Hindlimb muscle (tissue), 1 donor: ENCODE measurements at regions not wholly inside any gene's neighbourhood (a gene's known extent, or its start where the extent isn't known, plus 50 kb on each side); places are given as distances from the start of the nearest gene placed in this dataset.

Experiments
- DNase-seq: peaks from one replicate; pipeline ENCODE4 v3.0.0-alpha.2; 2013

- DNase-seq = no peak
These were observed 187.2 kb downstream of the REEP3 start for GRCh38 chr10:63708421-63708820.

- no peak for DNase-seq
These were observed 189.5 kb downstream of the REEP3 start for GRCh38 chr10:63710703-63711102.

GRCh38 chr10:63711361-63711760, 190.2 kb downstream of the REEP3 start:
- DNase-seq = no peak

GRCh38 chr10:63711867-63712716, 190.9 kb downstream of the REEP3 start:
- DNase-seq = peak; percentile 64

GRCh38 chr10:63712717-63713115, 191.5 kb downstream of the REEP3 start:
- no peak for DNase-seq

- peak; percentile 85 for DNase-seq
These were observed 192.3 kb downstream of the REEP3 start for GRCh38 chr10:63713191-63714144.

GRCh38 chr10:63716016-63716580, 194.9 kb downstream of the REEP3 start:
- no peak for DNase-seq

- DNase-seq = no peak
These were observed 196.0 kb downstream of the REEP3 start for GRCh38 chr10:63717027-63717715.

- no peak for DNase-seq
These were observed 196.8 kb downstream of the REEP3 start for GRCh38 chr10:63718006-63718405.

- DNase-seq = no peak
These were observed 197.2 kb downstream of the REEP3 start for GRCh38 chr10:63718421-63718820.

- DNase-seq = no peak
These were observed 198.1 kb downstream of the REEP3 start for GRCh38 chr10:63719226-63719856.

GRCh38 chr10:63720072-63720537, 198.9 kb downstream of the REEP3 start:
- DNase-seq = no peak

- no peak for DNase-seq
These were observed 199.5 kb downstream of the REEP3 start for GRCh38 chr10:63720676-63721075.

- DNase-seq = no peak
These were observed 201.3 kb downstream of the REEP3 start for GRCh38 chr10:63722537-63722936.

GRCh38 chr10:63723320-63723719, 202.1 kb downstream of the REEP3 start:
- DNase-seq = no peak

- DNase-seq = no peak
These were observed 202.5 kb downstream of the REEP3 start for GRCh38 chr10:63723741-63724140.

- no peak for DNase-seq
These were observed 203.7 kb downstream of the REEP3 start for GRCh38 chr10:63724922-63725321.

- DNase-seq = no peak
These were observed 205.7 kb downstream of the REEP3 start for GRCh38 chr10:63726867-63727266.

GRCh38 chr10:63727636-63728035, 206.4 kb downstream of the REEP3 start:
- no peak for DNase-seq

- no peak for DNase-seq
These were observed 214.1 kb downstream of the REEP3 start for GRCh38 chr10:63735305-63735704.

GRCh38 chr10:63738410-63738809, 217.2 kb downstream of the REEP3 start:
- no peak for DNase-seq
